Peyer's patch (tissue), 4 donors: ENCODE measurements at regions not wholly inside any gene's neighbourhood (a gene's known extent, or its start where the extent isn't known, plus 50 kb on each side); places are given as distances from the start of the nearest gene placed in this dataset.
"Not testable (repeated sequence)": the region's sequence is repeated elsewhere in the genome, so short reads cannot be mapped to it uniquely, and the experiment has no call there.

ENCODE experiments used
- POLR2A ChIP-seq, 2 donors: fragments of 450-650 bp; IDR thresholded peaks; one replicate each; pipeline ENCODE4 v1.5.1; 2017; ENCODE audit warnings: antibody characterized with exemption in 2 of 2, mild to moderate bottlenecking in 2 of 2, moderate library complexity in 2 of 2
- TF ChIP-seq, protein P1 (sequence below), 6 experiments: fragments of 450-650 bp in 4 of 6; fragments of 200-600 bp in 2 of 6; sonication (generic) in 1 of 6; IDR thresholded peaks; one replicate each; pipeline ENCODE4 v1.5.1; 2017 to 2019; ENCODE audit warnings: antibody characterized with exemption in 6 of 6, mild to moderate bottlenecking in 3 of 6, moderate library complexity in 1 of 6

DNA sequence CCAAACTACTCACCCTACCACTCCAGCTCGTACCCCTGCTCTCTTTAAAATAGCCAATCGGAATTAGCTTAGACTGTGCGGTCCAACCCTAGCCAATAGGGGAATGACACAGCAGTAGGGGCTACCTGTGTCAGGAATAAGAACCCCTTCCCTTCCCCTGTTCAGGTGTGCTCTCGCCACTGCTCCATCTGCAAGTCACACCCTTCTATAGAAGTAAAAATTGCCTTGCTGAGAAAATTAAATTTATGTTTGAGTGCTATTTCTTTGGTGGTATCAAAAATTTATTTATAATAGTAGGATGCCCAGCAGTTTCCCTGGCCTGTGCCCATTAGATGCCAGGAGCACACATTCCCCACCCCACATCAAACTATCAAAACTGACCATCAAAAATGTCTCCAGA, 304.7 kb upstream of the CDYL start:
- TF ChIP-seq POLR2A (IDR thresholded peaks at IDR 0.05), result not testable (repeated sequence)
- TF ChIP-seq, protein P1, sequence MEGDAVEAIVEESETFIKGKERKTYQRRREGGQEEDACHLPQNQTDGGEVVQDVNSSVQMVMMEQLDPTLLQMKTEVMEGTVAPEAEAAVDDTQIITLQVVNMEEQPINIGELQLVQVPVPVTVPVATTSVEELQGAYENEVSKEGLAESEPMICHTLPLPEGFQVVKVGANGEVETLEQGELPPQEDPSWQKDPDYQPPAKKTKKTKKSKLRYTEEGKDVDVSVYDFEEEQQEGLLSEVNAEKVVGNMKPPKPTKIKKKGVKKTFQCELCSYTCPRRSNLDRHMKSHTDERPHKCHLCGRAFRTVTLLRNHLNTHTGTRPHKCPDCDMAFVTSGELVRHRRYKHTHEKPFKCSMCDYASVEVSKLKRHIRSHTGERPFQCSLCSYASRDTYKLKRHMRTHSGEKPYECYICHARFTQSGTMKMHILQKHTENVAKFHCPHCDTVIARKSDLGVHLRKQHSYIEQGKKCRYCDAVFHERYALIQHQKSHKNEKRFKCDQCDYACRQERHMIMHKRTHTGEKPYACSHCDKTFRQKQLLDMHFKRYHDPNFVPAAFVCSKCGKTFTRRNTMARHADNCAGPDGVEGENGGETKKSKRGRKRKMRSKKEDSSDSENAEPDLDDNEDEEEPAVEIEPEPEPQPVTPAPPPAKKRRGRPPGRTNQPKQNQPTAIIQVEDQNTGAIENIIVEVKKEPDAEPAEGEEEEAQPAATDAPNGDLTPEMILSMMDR (IDR thresholded peaks at IDR 0.05), result not testable (repeated sequence)
